ENCODE measurements at regions not wholly inside any gene's neighbourhood (a gene's known extent, or its start where the extent isn't known, plus 50 kb on each side); places are given as distances from the start of the nearest gene placed in this dataset.

GRCh38 chrX:14228611-14229010 is 198.9 kb upstream of the GEMIN8 start:
- no peaks in the 10 kb centered on the region for H3K4me1 ChIP-seq
- WGBS, 2 donors, result 92 to 95% methylated on average over 2 of the region's 2 CpGs
- no peaks in the 10 kb centered on the region for H3K27me3 ChIP-seq
- intact Hi-C loops (cut with DNase I), result no loop called here
- H3K4me3 ChIP-seq (replicated peaks in 1 of 3), result no peak overlapping the region
- H3K27ac ChIP-seq, result no peak overlapping the region
- DNase-seq, result no peak
- TF ChIP-seq CTCF (IDR thresholded peaks at IDR 0.05) (no peak), POLR2A (IDR thresholded peaks at IDR 0.05) (no peak)
- no peaks in the 10 kb centered on the region for H3K36me3 ChIP-seq
- no peaks in the 10 kb centered on the region for H3K9me3 ChIP-seq

- Histone ChIP-seq H3K27ac (no peak overlapping the region), H3K9me3 (no peaks in the 10 kb centered on the region), H3K27me3 (no peaks in the 10 kb centered on the region), H3K36me3 (no peaks in the 10 kb centered on the region), H3K4me1 (no peaks in the 10 kb centered on the region), H3K4me3 (replicated peaks in 1 of 3) (no peak overlapping the region)
- 81 to 85% methylated on average over 4 of the region's 4 CpGs for WGBS, 2 donors
- no peak for DNase-seq
- intact Hi-C loops (cut with DNase I), result no loop called here
- TF ChIP-seq CTCF (IDR thresholded peaks at IDR 0.05), result no peak
- TF ChIP-seq POLR2A (IDR thresholded peaks at IDR 0.05), result no peak
These were observed 190.8 kb upstream of the GEMIN8 start for GRCh38 chrX:14220386-14220944.

GRCh38 chrX:14209034-14209433 is 179.3 kb upstream of the GEMIN8 start:
- intact Hi-C loops (cut with DNase I), result no loop called here
- no peaks in the 10 kb centered on the region for H3K36me3 ChIP-seq
- no peaks in the 10 kb centered on the region for H3K9me3 ChIP-seq
- 47 to 55% methylated on average over 3 of the region's 3 CpGs for WGBS, 2 donors
- TF ChIP-seq POLR2A (IDR thresholded peaks at IDR 0.05) (no peak), CTCF (IDR thresholded peaks at IDR 0.05) (no peak)
- H3K4me1 ChIP-seq, result no peaks in the 10 kb centered on the region
- H3K27me3 ChIP-seq, result no peaks in the 10 kb centered on the region
- H3K27ac ChIP-seq, result no peak overlapping the region
- DNase-seq, result no peak
- no peak overlapping the region for H3K4me3 ChIP-seq (replicated peaks in 1 of 3)

GRCh38 chrX:14194711-14195110 is 165.0 kb upstream of the GEMIN8 start:
- no peak overlapping the region for H3K27ac ChIP-seq
- TF ChIP-seq POLR2A (IDR thresholded peaks at IDR 0.05) (no peak), CTCF (IDR thresholded peaks at IDR 0.05) (no peak)
- WGBS, 2 donors, result 70 to 71% methylated on average over 1 of the region's 1 CpG
- no peaks in the 10 kb centered on the region for H3K27me3 ChIP-seq
- H3K36me3 ChIP-seq, result no peaks in the 10 kb centered on the region
- no peak for DNase-seq
- no peak overlapping the region for H3K4me3 ChIP-seq (replicated peaks in 1 of 3)
- no peaks in the 10 kb centered on the region for H3K9me3 ChIP-seq
- intact Hi-C loops (cut with DNase I), result no loop called here
- H3K4me1 ChIP-seq, result no peaks in the 10 kb centered on the region

- no peak for DNase-seq
- no peaks in the 10 kb centered on the region for H3K4me1 ChIP-seq
- no peaks in the 10 kb centered on the region for H3K9me3 ChIP-seq
- no peak overlapping the region for H3K4me3 ChIP-seq (replicated peaks in 1 of 3)
- TF ChIP-seq CTCF (IDR thresholded peaks at IDR 0.05) (no peak), POLR2A (IDR thresholded peaks at IDR 0.05) (no peak)
- no peaks in the 10 kb centered on the region for H3K27me3 ChIP-seq
- H3K27ac ChIP-seq, result no peak overlapping the region
- intact Hi-C loops (cut with DNase I), result no loop called here
- H3K36me3 ChIP-seq, result no peaks in the 10 kb centered on the region
- 100% methylated on average over 1 of the region's 1 CpG for WGBS, 2 donors
These were observed 163.9 kb upstream of the GEMIN8 start for GRCh38 chrX:14193547-14193946.
